ENCODE measurements at regions not wholly inside any gene's neighbourhood (a gene's known extent, or its start where the extent isn't known, plus 50 kb on each side); places are given as distances from the start of the nearest gene placed in this dataset.

- DNase-seq (ENCODE audit: low read depth) = peak; percentile 98
Measured at GRCh38 chr15:62940755-62941361, 101.7 kb upstream of the TPM1 start.

DNA sequence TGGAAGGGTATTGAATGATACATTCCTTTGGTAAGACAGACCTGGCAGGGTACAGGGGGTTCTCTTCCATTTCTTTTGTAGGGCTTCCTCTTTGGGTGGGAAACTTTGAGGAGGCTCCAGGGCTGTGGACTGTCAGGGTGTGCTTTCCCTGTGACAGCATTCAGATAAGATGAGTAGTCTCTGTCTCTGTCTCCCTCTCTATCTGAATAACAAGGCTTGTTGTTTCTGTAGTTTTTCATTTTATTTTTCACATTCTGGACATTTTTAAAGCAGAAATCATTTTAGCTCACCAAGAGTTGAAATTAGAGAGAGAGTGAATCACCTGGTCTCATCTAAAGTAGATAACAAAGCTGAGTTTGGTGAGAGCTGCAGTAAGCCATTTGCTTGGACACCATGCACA lies 100.8 kb upstream of the TPM1 start:
- peak; percentile 41 for DNase-seq (ENCODE audit: low read depth)

DNA sequence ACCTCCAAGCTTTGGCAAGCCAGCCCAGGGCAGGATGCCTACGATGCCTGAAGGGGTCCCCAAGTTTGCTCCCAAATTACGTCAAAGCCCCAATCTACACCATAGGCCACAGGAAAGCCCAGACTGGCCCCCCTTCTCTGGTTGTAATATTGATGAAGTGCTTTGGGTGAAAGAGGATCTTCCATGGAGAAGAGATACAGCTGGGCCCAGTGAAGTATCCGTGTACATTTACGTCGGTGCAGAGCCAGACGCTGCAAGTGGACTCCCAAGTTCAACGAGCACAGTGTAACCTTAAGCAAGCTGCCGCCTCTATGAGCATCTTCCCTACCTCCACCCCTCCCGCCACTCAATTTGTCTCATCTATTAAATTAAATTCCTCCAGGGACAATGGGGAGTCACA lies 100.1 kb upstream of the TPM1 start:
- no peak for DNase-seq (ENCODE audit: low read depth)

DNA sequence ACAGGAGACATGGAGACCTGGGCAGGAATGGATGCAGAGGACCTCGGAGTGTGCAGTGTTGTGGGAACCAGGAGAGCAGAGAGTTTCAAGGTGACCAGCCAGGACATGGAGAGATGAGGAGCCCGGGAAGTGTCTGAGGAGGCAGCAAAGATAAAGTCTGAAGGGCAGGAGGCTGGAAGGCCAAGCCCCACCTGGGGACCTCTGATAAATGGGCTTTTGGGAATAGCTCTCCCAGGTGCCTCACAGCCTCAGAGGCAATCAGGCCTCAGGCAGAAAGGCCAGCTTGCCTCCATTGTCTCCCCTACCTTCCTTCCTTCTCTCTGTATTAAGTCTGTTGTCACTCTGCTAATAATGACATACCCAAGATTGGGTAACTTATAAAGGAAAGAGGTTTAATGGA lies 97.5 kb upstream of the TPM1 start:
- DNase-seq (ENCODE audit: low read depth) = no peak

DNA sequence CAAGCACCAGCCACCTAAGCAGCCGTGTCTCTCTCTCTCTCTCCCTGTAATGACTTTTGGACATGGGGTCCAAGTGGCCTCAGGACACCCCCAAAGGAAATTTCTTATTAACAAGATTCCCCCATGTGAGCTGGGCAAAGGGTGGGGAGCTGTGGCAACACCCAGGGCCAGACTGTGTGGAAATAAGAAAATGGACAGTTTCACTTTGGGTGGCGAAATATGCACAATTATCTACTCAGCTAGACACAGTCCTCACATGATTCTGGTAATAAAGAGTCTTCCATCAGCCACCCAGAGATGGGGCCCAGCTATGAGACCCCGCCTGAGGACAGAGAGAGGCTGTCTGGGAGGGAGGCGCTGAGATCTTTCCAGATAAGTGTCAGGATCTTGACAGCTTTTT lies 96.8 kb upstream of the TPM1 start:
- DNase-seq (ENCODE audit: low read depth) = no peak

- no peak for DNase-seq (ENCODE audit: low read depth)
Measured at GRCh38 chr15:62946940-62947339, 95.6 kb upstream of the TPM1 start.

GRCh38 chr15:62950462-62950931 lies 92.0 kb upstream of the TPM1 start:
- DNase-seq (ENCODE audit: low read depth) = no peak

DNA sequence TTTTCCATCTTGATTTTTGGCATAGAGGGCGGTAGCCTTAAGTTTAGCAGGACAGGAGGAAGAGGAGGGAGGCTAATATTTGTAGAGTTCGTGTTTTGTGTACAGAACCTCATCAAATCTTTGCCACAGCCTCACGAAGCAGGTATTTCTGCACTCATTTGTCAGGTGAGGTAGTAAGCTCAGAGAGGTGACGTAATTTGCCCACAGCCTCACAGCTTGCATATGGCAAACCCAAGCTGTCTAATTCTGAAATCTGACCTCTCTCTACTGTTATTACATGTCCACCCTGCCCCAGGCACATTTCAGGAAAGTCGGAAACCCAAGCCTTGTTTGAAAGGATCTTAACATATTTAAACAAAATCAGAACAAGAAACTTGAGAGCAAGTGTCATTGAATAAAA lies 91.1 kb upstream of the TPM1 start:
- no peak for DNase-seq (ENCODE audit: low read depth)

- no peak for DNase-seq (ENCODE audit: low read depth)
Measured at GRCh38 chr15:62953021-62953420, 89.5 kb upstream of the TPM1 start.

- no peak for DNase-seq (ENCODE audit: low read depth)
Measured at GRCh38 chr15:62953496-62954045, 89.0 kb upstream of the TPM1 start.

- DNase-seq (ENCODE audit: low read depth) = peak; percentile 87
Measured at GRCh38 chr15:62957130-62957529, 85.4 kb upstream of the TPM1 start.

DNA sequence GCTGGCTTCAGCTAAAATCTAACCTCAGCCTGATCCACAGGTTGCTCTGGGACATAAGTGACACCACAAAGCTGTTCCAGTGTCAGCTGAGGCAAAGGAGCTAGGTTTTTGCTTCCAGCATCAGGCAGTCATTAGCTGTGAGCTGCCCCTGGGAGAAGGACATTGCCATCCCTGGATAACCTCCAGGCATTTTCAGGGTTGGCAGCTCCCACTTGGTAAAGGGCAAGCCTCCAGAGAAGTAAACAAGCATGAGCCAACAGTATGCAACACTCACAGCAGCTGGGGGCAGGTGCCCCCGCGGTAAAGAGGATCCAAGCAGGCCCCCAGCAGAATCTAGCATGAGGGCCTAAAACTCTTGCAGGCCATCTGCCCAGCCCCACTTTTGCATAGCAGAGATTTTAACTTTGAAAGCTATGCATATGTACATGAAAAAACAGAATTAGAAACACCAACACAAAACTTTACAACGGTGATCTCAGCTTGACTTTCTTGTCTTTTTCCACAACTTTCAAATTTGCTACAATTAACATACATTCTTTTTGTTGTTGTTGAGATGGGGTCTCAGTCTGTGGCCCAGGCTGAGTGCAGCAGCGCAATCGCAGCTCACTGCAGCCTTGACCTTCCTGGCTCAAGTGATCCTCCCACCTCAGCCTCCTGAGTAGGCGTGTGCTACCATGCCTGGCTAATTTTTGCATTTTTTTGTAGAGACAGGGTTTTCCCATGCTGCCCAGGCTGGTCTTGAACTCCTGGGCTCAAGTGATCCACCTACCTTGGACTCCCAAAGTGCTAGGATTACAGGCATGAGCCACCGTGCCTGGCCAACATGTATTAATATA lies 83.8 kb upstream of the TPM1 start:
- peak; percentile 78 for DNase-seq (ENCODE audit: low read depth)

GRCh38 chr15:62961134-62961533 lies 81.4 kb upstream of the TPM1 start:
- DNase-seq (ENCODE audit: low read depth) = no peak

GRCh38 chr15:62962101-62962995 lies 80.2 kb upstream of the TPM1 start:
- no peak for DNase-seq (ENCODE audit: low read depth)

DNA sequence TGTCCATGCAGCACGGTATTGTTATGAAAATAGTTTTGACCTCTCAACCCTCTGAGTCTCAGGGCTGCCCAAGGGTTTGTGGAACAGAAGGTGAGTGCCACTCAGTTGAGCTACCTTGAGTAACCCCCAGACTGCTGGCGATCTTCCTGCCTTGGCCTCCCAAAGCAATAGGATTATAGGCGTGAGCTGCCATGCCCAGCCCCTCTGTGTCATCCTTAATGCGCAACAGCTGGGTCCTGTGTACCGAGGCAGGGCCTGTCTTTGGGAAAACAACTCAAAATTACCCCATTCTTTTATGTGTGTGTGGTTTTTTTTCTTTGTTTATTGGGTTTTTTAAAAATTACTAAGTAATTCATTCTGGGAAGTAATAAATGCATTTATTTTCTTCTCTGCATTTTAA lies 78.3 kb upstream of the TPM1 start:
- no peak for DNase-seq (ENCODE audit: low read depth)

DNA sequence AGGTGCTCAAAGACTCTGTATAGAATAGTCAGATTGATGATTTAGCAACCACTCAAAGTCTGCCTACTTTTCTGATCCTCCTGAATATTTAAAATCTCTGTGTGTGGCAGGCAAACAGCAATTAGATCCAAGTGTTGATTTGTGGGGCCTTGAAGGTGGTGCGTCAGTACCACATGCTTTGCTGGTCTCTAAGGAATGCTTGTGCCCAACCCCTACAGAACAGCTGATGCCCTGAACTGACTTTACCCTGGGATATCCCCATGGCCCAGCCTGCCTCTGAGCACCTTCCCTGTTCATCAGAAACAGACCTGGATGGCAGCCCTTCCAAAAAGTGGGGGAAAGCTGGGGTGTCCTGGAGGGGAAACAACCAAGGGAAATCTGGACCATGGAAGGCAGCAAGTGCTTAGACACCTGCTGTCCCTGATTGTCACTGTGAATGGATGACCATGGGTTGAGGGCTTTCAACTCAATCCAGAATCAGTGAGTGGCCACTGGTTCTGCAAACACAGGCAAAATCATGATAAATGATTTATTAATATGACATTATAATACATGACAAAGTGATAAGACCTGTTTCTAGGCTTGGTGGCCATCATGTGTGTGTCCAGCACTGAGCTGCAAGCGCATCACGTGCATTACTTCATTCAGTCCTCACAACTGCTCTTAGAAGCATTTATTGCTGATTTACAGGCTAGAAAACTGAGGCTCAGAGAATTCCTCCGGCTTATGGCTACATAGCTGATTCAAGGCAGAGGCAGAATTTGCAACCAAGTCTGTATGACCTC lies 76.1 kb upstream of the TPM1 start:
- DNase-seq (ENCODE audit: low read depth) = no peak

GRCh38 chr15:62968699-62969098 lies 73.8 kb upstream of the TPM1 start:
- no peak for DNase-seq (ENCODE audit: low read depth)

GRCh38 chr15:62969442-62970089 lies 73.0 kb upstream of the TPM1 start:
- DNase-seq (ENCODE audit: low read depth) = no peak

- peak; percentile 83 for DNase-seq (ENCODE audit: low read depth)
Measured at GRCh38 chr15:62972814-62973213, 69.7 kb upstream of the TPM1 start.

DNA sequence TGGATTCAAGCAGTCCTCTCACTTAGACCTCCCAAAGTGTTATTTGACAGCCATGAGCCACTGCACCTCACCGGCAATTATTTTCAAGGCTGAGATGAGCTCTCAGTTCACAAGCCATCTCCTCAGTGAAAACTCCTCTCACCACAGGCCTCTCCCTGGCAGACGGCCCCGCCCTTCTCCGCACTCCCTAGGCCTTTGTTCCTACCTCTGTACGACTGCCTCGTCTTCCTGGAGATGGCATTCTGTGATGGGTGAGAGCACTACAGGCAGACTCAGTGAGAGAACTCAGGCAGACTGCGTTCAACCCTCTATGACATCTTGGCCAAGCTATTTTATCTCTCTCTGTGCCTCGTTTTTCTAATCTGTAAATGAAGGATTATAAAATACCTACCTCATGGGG lies 67.0 kb upstream of the TPM1 start:
- peak; percentile 57 for DNase-seq (ENCODE audit: low read depth)

All from M059J (cell line).